PC-9 (cell line): ENCODE measurements at regions not wholly inside any gene's neighbourhood (a gene's known extent, or its start where the extent isn't known, plus 50 kb on each side); places are given as distances from the start of the nearest gene placed in this dataset.

Experiments used
- CTCF ChIP-seq: fragments of 200-600 bp; sonication (generic); conservative IDR thresholded peaks from 2 replicates; pipeline ENCODE4 v1.6.1; 2017; ENCODE audit warnings: mixed run types, antibody characterized with exemption, mild to moderate bottlenecking, moderate library complexity
- EZH2 ChIP-seq: fragments of 200-600 bp; sonication (generic); IDR thresholded peaks from 2 replicates; pipeline ENCODE4 v1.8.0; 2017; ENCODE audit warnings: antibody characterized with exemption, low read depth

DNA sequence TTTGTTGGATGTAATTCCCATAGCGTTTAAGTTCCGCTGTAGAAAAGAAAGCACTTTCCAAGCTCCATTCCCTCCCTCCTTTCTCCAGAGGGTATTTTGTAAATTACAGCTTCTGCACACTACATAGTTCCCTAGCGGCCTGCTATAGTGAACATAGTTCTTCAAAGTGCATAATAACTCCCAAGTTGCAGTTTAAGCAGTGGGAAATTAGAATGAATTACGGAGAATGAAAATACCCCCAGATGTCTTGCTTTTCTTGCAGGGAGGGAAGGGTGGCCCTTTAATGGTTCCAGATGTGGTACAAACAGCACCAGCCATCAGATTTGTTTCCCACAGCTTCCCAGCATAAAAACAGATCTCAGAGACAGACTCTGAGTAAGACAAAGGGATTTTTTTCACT lies 893.9 kb downstream of the SUCLG1 start:
- TF ChIP-seq CTCF = no peak
- TF ChIP-seq EZH2 = no peak
